IPS DF 4.7 (cell line): ENCODE measurements at regions not wholly inside any gene's neighbourhood (a gene's known extent, or its start where the extent isn't known, plus 50 kb on each side); places are given as distances from the start of the nearest gene placed in this dataset.
"Not testable (repeated sequence)": the region's sequence is repeated elsewhere in the genome, so short reads cannot be mapped to it uniquely, and the experiment has no call there.

Experiments used
- DNase-seq: peaks from one replicate; pipeline ENCODE4 v3.0.0-alpha.2; 2013; ENCODE audit warnings: low spot score; ENCODE audit errors: extremely low read depth

DNA sequence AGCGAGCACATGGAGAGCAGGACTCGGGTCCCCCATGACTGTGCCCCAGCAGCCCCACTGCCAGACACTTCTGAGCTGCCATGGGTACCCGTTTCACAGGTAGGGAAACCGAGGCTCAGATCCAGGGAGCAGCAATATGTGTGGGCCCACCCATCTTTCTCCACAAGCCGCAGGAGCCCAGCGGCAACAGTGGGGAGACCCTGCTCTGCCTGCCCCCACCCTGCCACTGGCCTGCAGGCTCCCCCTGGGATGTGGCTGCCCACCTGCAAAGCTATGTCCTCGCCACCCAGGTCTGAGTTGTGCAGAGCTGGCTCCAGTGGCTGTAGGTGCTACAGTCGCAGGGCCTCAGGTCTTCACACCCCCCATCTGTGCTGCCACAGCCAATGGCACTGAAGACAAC, 50.6 kb upstream of the C1QTNF9B start:
- no peak for DNase-seq

DNA sequence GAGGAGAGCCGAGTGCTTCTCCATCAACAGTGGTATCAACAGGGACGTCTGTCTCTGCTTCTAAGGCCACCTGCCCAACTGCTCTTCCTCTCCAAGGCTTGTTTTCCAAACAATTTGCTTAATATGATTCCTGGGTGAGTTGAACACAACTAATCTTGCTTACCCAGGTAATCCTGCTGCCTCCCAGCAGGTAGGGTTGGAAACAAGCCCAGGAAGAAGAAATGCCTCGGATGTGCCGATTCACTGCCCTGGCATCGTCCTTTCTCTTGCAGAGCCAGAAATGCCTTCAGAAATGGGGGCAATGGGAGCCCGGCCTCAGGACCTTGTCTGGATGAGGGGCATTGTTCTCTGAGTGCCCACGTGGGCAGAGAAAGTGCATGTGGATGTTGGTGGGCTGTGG, 51.9 kb upstream of the C1QTNF9B start:
- no peak for DNase-seq

DNA sequence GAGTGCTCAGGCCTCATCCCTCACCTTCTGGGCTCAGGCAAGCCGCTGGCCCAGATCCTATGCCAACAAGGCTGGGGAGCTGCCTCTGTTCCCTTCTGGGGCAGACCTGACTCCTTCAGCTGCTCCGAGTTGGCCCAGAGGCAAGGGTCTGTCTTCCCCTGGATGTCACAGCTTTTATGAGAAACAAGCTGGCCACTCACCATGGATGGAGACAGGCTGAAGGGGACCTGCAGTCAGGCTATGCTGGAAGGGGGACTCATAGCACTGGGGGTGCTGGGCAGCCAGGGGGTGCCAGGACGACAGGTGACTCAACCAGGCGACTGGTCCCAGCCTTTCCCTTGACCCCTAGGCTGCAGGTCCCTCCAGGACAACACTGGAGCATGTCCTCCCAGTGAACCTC, 52.4 kb upstream of the C1QTNF9B start:
- DNase-seq: no peak

DNA sequence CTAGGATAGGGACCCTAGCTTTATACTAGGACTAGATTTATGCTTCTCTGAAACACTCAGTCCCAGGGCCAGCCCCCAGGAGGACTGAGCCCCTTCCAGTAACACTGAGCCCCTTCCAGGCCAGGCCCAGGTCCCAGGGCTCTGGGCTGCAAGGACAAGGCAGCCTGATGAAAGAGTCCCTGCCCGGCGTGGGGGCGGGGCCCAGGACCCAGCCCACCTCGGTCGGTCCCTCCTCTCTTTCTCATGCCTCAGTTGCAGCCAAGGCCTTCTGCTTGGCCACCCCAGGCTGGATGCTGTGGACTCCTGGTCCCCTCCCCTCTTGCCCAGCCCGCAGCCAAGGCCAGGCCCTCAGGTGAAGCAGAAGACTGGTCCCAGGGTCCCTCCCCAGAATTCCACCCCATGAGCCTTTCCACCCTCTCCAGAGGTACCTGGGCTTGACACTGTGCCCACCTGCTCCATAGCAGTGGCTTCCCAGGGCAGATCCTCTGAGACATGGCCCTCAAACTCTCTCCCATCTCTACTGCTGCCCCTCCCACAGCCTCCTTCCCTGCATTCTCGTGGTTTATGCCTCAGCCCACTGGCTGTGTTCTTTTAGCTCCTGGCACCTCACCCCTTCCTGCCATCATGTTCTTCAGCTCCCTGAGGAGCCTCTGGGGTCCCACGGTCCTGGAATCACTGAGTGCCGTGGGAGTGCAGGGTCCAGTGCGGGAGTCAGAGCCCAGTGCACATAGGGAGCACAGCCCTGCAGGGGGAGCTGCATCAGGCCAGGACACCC, 53.6 kb upstream of the C1QTNF9B start:
- DNase-seq: no peak

DNA sequence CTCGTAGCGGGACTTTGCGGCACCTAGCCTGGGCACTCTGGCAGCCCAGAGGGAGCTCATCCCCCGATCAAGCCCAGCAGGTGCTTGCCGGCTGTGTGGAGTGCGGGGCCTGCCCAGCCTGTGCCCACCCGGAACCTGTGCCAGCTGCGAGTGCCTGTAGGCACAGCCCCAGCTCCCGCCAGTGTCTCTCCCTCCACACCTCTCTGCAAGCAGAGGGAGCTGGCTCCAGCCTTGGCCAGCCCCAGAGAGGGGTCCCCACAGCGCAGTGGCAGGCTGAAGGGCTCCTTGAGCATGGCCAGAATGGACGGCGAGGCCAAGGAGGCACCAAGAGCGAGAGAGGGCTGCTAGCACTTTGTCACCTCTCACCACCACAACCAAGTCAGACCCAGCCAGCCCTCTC, 55.5 kb upstream of the C1QTNF9B start:
- no peak for DNase-seq

DNA sequence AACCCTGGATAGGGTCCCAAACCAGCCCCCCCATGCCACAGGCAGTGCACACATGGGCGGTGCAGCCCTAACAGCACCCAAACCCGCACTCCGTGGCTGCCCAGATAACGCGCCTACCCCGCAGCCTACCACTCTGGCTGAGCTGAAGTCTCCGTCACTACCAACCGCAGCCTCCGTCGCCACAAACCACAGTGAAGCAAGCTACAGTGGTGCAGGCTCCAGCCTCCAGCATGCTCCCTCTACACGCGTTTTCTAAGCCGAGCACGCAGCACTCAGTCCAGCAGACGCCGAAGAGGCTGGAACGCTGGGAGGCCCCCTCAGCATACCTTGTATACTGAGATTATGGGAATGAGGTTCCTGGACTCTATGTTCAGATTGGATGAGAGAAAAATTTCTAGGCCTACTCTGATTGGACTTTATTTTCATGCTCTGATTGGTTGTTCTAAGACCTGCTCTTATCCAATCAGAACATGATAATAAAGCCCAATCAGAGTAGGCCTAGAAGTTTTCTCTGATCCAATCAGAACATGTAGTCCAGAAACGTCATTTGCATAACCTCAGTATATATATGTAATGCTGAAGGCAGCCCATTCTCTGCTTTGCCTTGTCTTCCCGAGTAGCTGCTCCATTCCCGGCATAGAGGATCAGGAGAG, 56.7 kb upstream of the C1QTNF9B start:
- DNase-seq: no peak

DNA sequence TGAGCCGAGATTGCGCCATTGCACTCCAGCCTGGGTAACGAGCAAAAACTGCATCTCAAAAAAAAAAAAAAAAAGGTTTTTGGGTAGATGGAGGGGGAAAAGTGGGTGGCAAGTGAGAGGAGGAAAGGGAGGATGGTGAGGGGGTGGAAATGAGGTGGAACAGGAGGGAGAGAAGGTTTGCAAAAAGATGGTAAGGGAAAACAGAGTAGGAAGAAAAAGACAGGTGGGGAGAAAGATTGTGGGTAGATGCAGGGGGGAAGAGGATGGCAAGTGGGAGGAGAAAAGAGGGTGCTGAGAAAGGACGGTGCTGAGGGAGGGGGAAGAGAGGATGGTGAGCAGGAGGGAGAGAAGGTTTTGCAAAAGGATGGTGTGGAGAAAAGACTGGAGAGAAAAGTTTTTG, 57.8 kb upstream of the C1QTNF9B start:
- no peak for DNase-seq

DNA sequence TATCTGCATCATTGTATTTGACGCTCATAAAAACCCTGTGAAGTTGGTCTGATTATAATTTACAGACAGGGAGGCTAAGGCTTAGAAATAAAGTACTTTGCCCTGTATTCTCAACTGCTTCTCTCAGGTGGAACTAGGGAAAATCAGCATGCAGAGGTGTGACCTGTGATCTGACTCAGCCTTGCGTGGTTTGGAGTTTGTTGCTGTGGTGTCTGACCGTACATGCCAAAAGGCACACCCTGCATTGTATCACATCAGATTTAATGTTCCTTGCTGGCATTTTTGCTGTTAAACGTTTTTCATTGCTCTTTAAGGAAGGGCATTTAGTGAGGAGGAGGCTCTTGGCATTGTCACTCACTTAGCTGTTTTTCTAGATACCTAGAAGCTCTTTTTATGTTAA, 58.8 kb upstream of the C1QTNF9B start:
- DNase-seq: no peak

DNA sequence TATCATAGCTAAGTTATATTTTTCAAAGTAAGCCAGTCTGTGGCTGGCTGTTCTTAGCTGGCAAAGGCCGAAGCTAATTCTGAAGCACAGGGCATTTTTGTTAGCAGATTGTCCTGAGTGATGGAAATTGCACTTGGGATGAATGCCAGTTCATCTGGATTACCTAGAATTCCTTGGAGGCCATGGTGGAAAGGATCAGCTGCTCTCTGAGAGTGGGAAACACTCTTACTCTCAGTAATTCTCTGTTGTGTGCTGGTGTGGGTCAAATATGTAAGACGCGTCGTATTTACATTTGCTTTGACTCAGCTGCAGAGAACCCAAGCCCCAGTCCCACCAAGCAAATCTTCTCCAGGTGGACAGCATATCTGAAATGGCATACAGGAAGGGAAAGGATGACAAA, 60.7 kb upstream of the C1QTNF9B start:
- DNase-seq: no peak

DNA sequence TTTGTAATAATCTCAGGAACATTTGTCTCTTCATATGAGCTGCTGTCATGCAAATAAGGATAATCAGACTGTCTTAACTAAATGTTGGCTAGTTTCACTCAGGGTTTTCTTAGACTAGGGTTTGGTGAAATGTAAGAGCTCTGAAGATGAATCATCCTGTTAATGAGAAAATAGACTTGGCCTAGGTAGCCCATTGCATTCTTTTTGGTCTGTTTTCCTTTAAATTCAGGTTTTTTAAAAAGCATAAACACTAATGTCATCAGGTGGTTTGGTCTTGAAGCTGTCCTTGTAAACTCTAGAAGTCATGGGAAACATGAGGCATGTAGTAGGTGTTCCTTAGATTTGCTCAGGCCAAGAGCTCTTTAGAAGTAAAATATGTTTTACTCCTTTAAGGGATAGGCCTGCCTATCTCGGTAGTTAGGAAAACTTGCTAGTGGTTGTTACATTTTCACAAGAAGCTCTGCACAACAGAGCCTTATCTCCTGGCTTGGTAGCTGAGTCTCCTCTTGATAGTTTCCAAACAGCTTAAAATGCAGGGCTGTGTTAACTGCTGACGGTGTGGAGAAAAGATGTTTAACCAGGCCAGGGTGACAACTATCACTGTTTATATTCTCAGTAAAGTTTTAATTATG, 62.0 kb upstream of the C1QTNF9B start:
- DNase-seq: no peak

DNA sequence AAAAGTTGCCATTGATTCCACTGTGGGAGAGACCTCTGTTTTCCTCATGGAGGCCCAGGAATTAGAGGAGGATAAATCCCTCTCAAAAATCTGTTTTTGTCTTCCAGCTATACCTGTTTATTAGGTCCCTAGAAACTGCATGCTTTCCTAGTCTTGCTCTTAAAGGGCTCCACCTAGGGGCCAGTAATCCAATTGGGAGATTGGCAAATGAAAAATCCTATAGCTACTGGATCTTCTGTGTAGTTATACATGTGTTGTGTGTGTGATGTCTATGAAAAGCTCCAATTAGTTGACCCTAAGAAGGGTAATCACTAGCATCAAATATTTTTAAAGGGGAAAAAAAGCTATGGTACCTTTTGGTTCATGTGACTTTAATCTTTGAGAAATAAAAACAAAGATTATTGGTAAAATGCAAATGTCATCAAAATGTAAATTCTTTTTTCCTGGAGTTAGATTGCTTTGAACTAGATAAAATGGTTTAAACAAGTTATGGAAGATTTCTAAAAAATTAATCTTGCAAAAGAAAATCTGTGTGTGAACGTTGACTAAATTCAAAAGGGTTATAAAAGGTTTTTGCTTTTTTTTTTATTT, 63.4 kb upstream of the C1QTNF9B start:
- no peak for DNase-seq

DNA sequence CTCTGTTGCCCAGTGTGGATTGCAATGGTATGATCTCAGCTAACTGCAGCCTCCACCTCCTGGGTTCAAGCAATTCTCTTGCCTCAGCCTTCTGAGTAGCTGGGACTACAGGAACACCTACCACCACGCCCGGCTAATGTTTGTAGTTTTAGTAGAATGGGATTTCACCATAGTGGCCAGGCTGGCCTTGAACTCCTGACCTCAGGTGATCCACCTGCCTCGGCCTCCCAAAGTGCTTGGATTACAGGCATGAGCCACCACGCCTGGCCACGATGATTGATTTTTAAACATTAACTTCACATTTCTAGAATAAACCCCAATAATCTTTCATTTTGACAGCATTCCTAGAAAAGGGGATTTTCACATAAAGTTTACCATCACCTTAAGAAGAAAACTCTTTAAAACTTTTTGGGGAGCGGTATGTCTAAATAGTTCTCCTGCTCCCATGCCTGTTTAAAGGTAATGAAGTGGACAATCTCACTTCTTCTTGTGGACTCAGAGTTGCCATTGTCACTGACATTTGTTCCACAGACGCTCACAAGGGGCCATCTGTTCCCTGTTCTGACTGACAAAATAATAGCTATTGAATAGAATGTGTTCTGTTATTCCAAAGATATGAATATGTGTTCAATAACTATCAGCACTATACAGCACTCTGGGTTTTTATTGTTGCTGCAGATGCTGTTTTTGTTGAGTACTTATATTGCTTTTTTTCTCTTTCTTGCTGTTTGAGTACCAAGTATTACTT, 66.1 kb upstream of the C1QTNF9B start:
- no peak for DNase-seq

DNA sequence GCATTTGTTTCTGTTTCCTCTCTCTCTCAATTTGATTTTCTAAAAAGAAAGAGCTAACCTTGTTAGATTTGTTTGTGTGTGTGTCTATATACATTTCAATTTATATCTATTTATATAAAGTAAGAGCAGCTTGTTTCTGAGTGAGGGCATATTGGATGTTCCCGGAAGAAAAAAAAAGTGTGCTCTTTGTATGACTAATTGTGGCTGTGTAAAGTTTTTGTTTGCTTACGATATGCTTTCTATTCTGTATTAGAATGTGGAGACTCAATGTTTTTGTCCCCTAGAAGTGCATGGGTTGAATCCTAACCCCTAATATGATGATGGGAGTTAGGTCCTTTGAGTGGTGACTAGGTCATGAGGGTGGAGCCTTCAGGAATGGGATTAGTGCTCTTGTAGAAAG, 66.6 kb upstream of the C1QTNF9B start:
- DNase-seq: no peak

DNA sequence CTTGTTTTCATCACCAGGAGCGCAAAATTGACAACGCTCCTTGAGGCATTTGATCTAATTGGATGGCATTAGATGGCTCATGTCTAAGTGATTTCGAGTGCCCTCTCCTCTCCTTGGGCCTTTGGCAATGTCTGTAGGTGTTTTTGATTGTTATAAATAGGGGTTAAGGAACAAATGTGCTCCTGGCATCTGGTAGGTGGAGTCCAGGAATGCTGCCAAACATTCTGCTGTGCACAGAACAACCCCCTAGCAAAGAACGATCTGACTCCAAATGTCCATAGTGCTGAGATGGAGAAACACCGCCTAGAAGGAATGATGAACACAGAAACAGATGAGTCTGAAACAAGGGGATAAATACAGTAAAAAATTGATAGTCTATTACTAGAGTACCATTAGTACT, 68.0 kb upstream of the C1QTNF9B start:
- no peak for DNase-seq

DNA sequence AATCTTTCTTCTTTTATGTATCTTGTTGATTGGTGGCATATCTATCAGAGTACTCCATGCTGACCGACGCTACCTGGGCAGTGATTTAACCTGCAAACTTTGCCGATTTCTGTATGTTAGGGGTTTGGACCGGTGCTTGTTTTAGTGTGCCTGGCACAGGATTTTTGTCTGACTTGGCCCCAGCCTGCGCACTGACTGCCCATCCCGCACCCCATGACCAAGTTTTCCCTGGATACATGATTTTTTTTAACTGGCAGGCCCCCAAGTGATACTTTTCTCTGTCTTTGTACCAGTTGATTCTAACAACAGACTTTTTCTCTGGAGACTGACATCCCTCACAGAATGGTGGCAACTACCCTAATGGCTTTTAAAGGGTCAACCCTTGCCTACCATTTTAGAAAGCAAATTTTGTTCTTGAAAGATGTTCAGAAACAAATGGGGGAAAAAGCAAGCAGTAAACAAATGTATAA, 69.0 kb upstream of the C1QTNF9B start:
- no peak for DNase-seq

DNA sequence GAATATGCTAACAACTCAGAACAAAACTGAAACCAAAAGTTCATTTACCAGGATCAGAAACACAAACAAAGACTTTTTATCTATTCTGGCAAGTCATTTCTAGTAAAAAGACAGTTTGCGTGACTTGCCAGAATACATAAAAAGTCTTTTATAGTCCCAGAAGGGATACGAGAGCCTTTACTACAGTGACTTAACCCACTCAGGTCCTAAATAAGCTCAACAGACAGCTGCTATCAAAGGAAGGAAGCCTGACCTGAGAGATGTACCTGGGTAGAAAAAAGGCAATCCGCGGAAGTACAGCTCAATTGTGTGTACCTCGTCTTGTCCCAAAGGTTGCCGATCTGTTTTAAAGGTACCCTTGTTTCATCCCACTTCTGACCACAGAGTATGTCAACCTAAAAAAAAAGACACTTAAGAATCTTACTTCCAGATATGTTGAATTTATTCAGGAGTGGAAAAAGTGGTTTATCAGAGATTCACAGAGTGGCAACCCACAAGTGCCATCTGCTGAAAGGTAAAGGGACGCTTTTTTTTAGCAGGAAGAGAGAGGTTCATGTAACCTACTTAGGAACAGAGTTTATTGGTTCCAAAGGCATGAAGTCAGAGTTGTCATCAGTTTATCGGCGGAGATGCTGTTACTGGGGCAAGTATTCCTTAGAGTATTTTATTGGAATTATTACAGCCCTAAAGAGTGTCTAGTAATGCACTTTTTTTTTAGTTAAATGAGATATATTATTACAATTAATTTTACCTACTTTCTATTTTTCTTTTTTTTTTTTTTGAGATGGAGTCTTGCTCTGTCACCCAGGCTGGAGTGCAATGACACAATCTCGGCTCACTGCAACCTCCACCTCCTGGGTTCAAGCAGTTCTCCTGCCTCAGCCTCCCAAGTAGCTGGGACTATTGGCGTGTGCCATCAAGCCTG, 69.7 kb upstream of the C1QTNF9B start:
- DNase-seq: no peak

DNA sequence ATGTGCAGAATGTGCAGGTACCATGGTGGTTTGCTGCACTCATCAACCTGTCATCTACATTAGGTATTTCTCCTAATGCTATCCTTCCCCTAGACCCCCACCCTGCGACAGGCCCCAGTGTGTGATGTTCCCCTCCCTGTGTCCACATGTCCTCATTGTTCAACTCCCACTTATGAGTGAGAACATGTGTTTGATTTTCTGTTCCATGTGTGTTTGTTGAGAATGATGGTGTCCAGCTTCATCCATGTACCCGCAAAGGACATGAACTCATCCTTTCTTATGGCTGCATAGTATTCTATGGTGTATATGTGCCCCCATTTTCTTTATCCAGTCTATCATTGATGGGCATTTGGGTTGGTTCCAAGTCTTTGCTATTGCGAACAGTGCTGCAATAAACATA, 70.5 kb upstream of the C1QTNF9B start:
- not testable (repeated sequence) for DNase-seq

DNA sequence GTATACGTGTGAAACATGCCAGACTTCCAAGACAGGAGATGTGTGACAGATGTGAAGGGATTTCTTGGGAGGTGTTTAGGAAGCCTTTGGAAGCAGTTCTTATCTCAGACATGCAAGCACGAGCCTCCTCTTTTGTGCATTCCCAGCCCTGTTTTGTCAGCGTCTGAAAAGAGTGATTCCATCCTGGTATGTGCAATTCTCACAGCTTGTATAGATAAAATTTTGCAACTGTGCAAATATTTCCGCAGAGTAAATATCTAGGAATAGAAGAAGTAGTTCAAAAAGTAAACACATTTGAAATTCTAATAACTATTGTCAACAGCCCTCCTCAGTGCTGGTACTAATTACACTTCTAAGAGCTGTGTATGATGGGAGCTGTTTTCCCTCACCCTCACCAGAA, 72.3 kb upstream of the C1QTNF9B start:
- no peak for DNase-seq

DNA sequence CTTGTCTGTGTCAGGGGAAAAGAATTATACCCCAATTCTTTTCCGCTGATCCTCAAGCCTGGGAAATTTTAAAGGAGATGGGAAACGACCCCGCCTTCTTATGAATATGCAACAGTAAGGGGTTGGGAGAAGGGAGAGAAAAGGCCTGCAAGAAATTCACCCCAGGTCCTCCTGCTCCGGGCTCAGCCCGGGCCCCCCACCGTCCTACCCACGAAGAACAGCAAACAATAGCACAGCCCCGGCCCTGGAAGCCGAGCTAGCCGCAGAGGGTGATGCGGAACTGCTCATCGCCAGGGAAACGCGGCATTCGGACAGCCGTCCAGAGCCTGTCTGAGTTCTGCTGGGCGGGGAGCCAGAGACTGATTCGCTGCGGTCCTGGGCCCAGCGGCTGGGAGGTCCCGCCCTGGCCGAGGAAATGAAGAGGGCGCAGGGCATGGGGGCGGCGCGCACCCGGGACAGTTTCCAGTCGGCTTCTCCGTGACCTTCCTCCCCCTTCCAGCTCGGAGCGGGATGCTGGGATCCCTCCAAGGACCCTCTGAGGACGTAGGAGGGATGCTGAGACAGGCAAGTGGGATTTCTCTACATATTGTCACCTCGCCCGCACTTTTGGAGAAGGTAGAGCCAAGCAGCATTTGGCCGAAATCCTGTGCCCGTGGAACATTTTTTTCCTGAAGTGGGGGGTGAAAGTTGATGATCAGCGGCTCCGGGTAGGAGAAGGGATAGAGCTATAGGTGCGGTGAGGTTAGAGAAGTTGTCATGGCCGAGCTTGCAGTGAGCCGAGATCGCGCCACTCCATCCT, 82.3 kb upstream of the C1QTNF9B start:
- no peak for DNase-seq

DNA sequence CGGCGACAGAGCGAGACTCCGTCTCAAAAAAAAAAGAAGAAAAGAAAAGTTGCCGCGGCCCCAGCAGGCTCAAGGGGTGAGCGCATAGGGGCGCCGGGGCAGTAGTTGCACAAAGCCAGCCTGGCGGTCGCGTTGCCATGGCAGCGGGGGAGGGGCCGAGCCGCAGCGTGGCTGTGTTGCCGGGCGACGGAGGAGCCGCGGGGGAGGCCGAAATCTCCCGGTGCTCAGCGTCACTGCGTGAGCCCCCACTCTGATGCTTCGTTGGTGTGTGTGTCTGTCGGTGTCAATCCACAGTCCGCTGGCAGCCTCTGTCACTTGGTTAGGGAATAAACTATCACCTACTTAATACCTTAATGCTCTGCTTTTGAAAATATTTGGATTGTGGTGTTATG, 82.9 kb upstream of the C1QTNF9B start:
- no peak for DNase-seq
